Fibroblast of upper back skin (primary cell): ENCODE measurements at regions not wholly inside any gene's neighbourhood (a gene's known extent, or its start where the extent isn't known, plus 50 kb on each side); places are given as distances from the start of the nearest gene placed in this dataset.

Experiments used
- DNase-seq: peaks from one replicate; pipeline ENCODE4 v3.0.0-alpha.2; 2013

GRCh38 chr10:3363311-3364045, 190.9 kb upstream of the PITRM1 start:
- no peak for DNase-seq

GRCh38 chr10:3362394-3362793, 189.8 kb upstream of the PITRM1 start:
- DNase-seq: no peak

- no peak for DNase-seq
These were observed 189.1 kb upstream of the PITRM1 start for GRCh38 chr10:3361640-3362039.

GRCh38 chr10:3357737-3358136, 185.2 kb upstream of the PITRM1 start:
- DNase-seq: no peak

GRCh38 chr10:3355536-3355935, 183.0 kb upstream of the PITRM1 start:
- DNase-seq: no peak

- DNase-seq: no peak
These were observed 181.8 kb upstream of the PITRM1 start for GRCh38 chr10:3354174-3354900.

- no peak for DNase-seq
These were observed 180.7 kb upstream of the PITRM1 start for GRCh38 chr10:3353235-3353634.

- DNase-seq: no peak
These were observed 178.2 kb upstream of the PITRM1 start for GRCh38 chr10:3350617-3351258.

GRCh38 chr10:3350205-3350604, 177.6 kb upstream of the PITRM1 start:
- DNase-seq: no peak

GRCh38 chr10:3348564-3348963, 176.0 kb upstream of the PITRM1 start:
- DNase-seq: no peak

GRCh38 chr10:3347413-3348182, 175.0 kb upstream of the PITRM1 start:
- DNase-seq: peak; percentile 45

GRCh38 chr10:3346851-3347250, 174.3 kb upstream of the PITRM1 start:
- DNase-seq: no peak

- no peak for DNase-seq
These were observed 170.2 kb upstream of the PITRM1 start for GRCh38 chr10:3342771-3343170.

GRCh38 chr10:3340127-3340730, 167.6 kb upstream of the PITRM1 start:
- DNase-seq: no peak

GRCh38 chr10:3339531-3339950, 167.0 kb upstream of the PITRM1 start:
- DNase-seq: peak; percentile 60

GRCh38 chr10:3339121-3339520, 166.5 kb upstream of the PITRM1 start:
- no peak for DNase-seq

GRCh38 chr10:3337741-3338140, 165.2 kb upstream of the PITRM1 start:
- DNase-seq: no peak

GRCh38 chr10:3336673-3337293, 164.2 kb upstream of the PITRM1 start:
- DNase-seq: no peak

GRCh38 chr10:3333426-3333825, 160.8 kb upstream of the PITRM1 start:
- DNase-seq: no peak

- no peak for DNase-seq
These were observed 159.2 kb upstream of the PITRM1 start for GRCh38 chr10:3331690-3332230.

- no peak for DNase-seq
These were observed 158.6 kb upstream of the PITRM1 start for GRCh38 chr10:3331187-3331586.

- peak; percentile 62 for DNase-seq
These were observed 158.1 kb upstream of the PITRM1 start for GRCh38 chr10:3330663-3331062.
